GM21737 (cell line): ENCODE measurements at regions not wholly inside any gene's neighbourhood (a gene's known extent, or its start where the extent isn't known, plus 50 kb on each side); places are given as distances from the start of the nearest gene placed in this dataset.

ENCODE experiments used
- ATAC-seq: cut with Tn5 transposase; IDR thresholded peaks from one replicate; pipeline ENCODE4 v1.9.1; 2021; ENCODE audit warnings: mild to moderate bottlenecking, moderate library complexity; ENCODE audit not compliant: unreplicated experiment

DNA sequence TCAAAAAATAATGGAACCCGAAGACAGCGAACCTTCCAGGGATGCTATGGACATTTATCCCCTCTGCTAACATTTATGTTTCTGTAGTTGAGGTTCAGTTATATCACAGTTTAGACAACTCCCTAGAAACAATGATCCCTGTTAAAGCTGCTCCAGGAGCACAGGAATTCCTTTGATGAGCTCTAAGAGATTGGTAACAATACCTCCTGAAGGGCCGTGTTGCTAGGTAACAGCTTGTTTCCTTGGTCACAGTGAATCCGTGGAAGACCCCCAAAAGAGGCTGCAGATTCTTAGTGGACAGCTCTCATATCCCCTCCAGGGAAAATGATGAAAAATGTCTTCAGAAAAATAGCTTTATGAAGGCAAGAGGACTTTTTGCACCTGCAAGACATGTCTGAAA lies 160.2 kb downstream of the SERPINI1 start:
- no peak for ATAC-seq

DNA sequence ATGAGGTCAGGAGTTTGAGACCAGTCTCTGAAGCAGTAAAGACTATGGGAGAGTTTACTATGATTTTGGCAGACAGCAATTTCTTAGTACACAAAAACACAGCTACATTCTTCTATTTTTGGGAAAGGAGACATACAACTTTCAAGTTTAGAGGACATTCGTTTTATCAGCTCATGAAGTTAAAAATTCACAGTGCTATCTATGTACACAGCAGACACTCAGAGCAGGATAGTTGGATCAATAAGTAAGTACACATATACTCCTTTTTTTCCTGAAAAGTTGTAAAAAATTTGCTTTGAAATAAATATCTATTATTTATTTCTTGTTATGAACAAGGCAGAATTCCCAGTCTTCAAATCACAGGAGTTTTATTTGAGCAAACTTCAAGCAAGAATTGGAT lies 159.7 kb downstream of the SERPINI1 start:
- no peak for ATAC-seq

DNA sequence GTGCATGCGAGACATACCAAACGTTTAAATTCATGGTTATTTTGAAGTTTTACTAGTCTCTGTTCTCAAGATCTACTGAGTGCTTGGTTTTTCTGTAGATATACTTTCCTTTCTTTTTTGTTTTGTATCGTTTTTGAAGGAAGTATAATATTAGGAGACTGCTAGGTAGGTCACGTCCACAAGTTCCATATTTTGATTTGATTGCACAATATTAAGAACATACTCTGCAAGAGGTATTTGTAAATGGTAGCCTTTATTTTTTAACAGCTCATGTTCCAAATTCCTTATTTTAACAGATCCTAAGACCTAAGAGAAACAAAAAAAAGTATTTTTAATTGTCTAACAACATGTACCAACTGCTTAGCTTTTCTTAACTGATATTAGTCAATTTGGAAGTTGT lies 156.7 kb downstream of the SERPINI1 start:
- no peak for ATAC-seq

DNA sequence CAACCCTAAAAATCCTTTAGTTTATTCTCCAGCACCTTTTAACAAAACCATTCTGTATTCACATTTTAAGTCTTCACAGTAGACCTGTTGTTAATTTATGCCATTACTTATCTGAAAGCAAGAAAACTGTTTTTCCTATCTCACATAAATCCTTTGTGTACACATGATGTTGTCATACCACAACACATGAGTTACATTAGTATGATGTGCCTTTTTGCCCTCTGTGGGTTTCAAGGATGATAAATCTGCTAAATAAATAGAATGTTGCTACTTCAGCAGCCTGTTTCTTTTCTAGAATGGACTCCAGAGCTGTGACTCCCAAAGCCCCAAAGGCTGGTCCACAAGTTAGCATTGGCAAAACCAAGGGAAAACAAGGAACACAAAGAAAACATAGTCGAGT lies 151.6 kb downstream of the SERPINI1 start:
- ATAC-seq = no peak

DNA sequence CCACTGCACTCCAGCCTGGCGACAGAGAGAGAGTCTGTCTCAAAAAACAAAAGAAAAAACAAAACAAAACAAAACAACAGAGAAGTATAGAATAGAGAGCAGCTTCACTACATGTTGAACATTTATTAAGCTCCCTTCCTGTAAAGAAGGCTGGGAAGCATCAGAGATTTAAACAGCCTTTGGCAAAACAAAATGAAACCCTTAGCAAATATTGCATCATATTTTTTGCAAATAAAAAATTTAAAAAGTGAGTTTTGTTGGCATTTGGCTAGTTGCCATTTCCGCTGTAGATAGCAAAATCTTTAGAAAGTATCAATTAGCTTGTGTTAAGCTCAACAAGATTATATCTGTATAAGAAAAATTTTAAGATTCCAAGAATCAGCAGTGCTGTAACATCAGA lies 151.2 kb downstream of the SERPINI1 start:
- no peak for ATAC-seq

DNA sequence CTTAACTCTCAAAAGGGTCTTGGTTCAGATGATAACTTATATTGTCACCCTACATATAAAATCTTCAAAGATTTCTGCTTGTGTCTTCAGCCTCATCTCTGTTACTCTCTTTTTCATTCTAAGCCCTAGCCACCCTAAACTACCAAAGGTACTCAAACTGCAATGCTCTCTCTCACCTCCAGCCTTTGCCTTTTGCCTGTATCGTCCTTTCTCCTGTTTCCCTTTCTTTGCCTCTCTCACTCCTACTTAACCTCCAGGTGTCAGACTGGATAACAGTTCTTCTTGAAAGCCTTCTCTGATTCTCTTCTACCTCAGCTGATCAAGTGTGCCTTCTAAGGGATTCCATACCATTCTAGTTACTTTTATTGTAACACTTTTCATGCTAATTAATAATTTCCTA lies 149.8 kb downstream of the SERPINI1 start:
- no peak for ATAC-seq

DNA sequence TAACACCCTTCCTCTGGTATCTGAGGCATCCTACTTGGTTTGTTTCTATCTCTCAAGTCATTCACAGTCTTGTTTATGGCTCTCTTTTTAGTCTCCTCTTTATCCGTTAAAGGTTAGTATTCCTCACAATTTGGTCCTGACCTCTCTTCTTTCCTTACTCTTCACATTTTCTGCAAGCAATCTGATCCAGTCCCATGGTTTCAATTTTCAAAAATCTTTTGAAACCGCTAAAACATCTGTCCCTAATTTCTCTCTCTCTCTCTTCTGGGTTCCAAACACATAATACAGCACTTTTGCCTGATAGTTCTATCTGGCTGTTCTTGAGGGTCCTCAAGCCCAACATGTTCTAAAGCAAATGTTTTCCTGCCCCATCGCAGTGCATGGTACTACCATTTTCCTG lies 149.0 kb downstream of the SERPINI1 start:
- ATAC-seq = no peak

DNA sequence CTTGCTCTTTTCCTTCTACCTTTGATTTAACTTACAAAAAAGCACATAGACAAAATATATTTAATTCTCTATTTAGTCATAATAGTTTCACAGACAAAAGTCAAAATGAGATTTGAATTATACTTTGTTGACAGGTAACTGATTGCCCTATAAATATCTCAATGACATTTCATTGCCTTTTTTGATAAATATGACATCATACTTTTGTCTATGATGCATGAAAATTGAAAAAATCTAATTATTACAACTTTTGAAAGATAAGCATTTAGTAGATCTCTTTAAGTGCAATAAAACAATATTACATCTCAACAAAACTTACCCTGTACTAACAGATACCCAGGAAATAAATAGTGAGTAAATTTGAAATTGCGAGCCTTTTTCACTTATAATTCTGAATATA lies 147.9 kb downstream of the SERPINI1 start:
- ATAC-seq = no peak

DNA sequence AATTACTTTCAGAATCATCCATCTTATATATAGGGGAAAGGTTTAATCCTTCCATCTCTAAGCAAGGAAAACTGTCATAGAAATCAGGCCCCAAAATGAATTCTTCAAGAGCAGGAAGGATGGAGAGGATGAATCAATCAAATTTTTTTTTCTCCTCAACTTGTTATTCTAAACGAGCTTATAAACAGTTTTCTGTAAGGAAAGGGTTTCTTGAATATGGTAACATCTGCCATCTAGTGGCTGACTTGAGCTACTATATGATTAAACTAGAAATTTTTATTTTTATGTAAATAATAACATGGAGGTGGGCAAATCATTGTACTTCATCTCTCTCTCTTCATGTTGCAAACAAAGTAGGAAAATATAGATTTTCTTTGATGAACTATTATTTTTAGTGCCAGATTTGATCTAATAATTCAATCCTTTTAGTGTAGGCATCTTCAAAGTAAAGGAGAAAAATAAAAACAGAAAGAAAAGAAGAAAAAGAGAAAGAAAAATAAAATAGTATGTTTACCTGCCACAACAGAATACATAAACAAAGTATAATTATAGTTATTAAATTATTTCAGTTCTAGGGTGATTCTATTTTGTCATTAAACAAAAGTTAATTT lies 146.6 kb downstream of the SERPINI1 start:
- peak; percentile 78 for ATAC-seq

DNA sequence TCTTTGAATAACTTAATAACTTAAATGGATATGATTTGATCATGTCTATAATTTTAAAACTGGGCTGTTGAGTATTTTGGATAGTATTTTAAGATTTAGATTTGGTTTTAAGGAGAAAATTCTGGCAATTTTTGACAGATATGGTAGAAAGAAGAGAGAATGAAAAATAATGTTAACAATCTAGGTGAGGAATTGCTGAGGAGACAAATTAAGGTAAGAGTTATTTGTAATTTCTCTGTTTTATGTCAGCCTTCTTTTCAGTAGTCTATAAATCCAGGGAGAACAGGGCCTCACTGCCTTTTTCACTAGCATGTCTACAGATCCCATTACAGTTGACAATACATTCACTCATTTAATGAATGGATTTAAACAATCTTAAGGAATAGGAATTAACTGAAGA lies 144.7 kb downstream of the SERPINI1 start:
- no peak for ATAC-seq

DNA sequence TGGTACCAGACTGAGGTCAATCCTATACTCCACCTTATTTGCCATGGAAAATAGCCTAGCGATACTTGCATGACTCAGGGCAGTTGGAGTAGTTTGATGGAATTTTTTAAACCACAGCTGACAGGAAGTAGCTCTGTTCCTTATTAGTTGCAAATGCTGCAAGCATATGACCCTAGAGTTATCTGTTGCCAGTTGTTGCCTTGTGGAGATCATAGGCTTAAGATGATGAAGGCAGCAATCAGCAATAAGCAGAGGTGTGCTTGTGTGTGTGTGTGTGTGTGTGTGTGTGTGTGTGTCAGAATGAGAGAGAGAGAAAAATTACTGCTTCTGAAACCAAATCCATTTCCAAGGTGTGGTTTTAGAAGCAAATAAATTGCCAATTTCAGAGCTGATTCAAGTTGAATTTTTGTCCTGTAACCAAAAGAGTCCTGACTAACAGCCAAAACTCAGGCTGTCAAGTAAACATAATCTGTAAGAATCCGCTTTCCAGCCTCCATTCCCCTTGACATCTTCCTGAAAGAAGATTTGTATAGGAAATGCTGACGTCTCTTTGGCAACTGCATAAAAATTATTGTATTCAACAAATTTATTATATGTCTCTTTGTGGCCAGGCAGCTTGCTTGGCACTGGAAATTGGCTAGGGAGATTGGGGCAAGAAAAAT lies 141.2 kb downstream of the SERPINI1 start:
- no peak for ATAC-seq
